GM12878 (cell line): ENCODE measurements at regions not wholly inside any gene's neighbourhood (a gene's known extent, or its start where the extent isn't known, plus 50 kb on each side); places are given as distances from the start of the nearest gene placed in this dataset.

Experiments used
- ATAC-seq: fragments of 200-7000 bp; cut with Tn5 transposase; 3 replicates; pipeline ENCODE4 v1.9.1; 2020; ENCODE audit warnings: mild to moderate bottlenecking, moderate library complexity
- BruUV-seq: library from RNA; stranded (reverse); fragments of 400-500 nt; replicated peaks from 2 replicates; lab custom pipeline; 2021; lab: Mats Ljungman, UMichigan
- CTCF ChIA-PET: fragments of 300-600 bp; sonication (Branson Sonifier 250); formaldehyde crosslinking; extraction: SDS; loops from one replicate; lab custom pipeline; 2021; ENCODE audit warnings: inconsistent platforms; lab: Yijun Ruan, JAX
- POLR2A ChIA-PET: fragments of 350-600 bp; formaldehyde crosslinking; extraction: SDS; loops from one replicate; lab custom pipeline; 2021; ENCODE audit warnings: inconsistent platforms; lab: Charles Lee
- RAD21 ChIA-PET: fragments of 300-600 bp; sonication (Branson Sonifier 250); formaldehyde crosslinking; loops from one replicate; lab custom pipeline; 2023; ENCODE audit warnings: antibody characterized with exemption; ENCODE audit not compliant: unreplicated experiment; lab: Charles Lee
- SMC1A ChIA-PET: fragments of 300-600 bp; sonication (Branson Sonifier 250); formaldehyde crosslinking; loops from one replicate; lab custom pipeline; 2023; ENCODE audit not compliant: unreplicated experiment, uncharacterized antibody; lab: Charles Lee
- DNase-seq: peaks from one replicate; pipeline ENCODE4 v3.0.0-alpha.2; 2011; ENCODE audit warnings: low read depth, low spot score
- FAIRE-seq: peaks from 3 replicates; lab custom pipeline; 2011; peaks lifted over from hg19 to GRCh38; lab: Jason Lieb, UNC
- H2AFZ ChIP-seq: 2 replicates; pipeline ENCODE4 v1.6.0; 2011; ENCODE audit warnings: low read depth, low read length, control low read depth; ENCODE audit not compliant: control insufficient read depth
- H3K27ac ChIP-seq: 2 replicates; pipeline ENCODE4 v1.5.1; 2011; ENCODE audit warnings: control low read depth; ENCODE audit not compliant: control insufficient read depth, insufficient read depth
- H3K27me3 ChIP-seq, 2 experiments: replicated peaks in 1 of 2; 2 replicates each; pipeline versions ENCODE4 v1.6.0 to v1.6.1; 2011; ENCODE audit warnings: low read length in 1 of 2; ENCODE audit not compliant: control insufficient read depth in 2 of 2, insufficient read depth in 2 of 2
- H3K36me3 ChIP-seq, 2 experiments: 2 replicates each; pipeline ENCODE4 v1.5.1; 2011; ENCODE audit warnings: low read length in 1 of 2; ENCODE audit not compliant: control insufficient read depth in 2 of 2, insufficient read depth in 2 of 2
- H3K4me1 ChIP-seq: 2 replicates; pipeline ENCODE4 v1.6.1; 2011; ENCODE audit warnings: mild to moderate bottlenecking, low read length, moderate library complexity, mixed read lengths; ENCODE audit not compliant: control insufficient read depth, insufficient read depth
- H3K4me2 ChIP-seq: 2 replicates; pipeline ENCODE4 v1.6.0; 2011; ENCODE audit warnings: control low read depth; ENCODE audit not compliant: control insufficient read depth, insufficient read depth
- H3K4me3 ChIP-seq: fragments of 200-600 bp; sonication (generic); 2 replicates; pipeline ENCODE4 v1.5.1; 2016
- H3K79me2 ChIP-seq: 2 replicates; pipeline ENCODE4 v1.6.0; 2011; ENCODE audit warnings: low read length; ENCODE audit not compliant: control insufficient read depth, insufficient read depth
- H3K9ac ChIP-seq: 2 replicates; pipeline ENCODE4 v1.8.0; 2011; ENCODE audit warnings: low read length, control low read depth, mixed read lengths; ENCODE audit not compliant: control insufficient read depth, insufficient read depth
- H3K9me3 ChIP-seq: replicated peaks from 3 replicates; pipeline ENCODE4 v1.5.1; 2011; ENCODE audit warnings: mild to moderate bottlenecking, low read length; ENCODE audit not compliant: control insufficient read depth, insufficient read depth
- H4K20me1 ChIP-seq: 2 replicates; pipeline ENCODE4 v1.6.0; 2011; ENCODE audit not compliant: control insufficient read depth, insufficient read depth
- CBFB ChIP-seq: IDR thresholded peaks from 2 replicates; pipeline ENCODE4 v1.6.1; 2016; ENCODE audit warnings: antibody characterized with exemption, low read depth
- EZH2 ChIP-seq: IDR thresholded peaks from 2 replicates; pipeline ENCODE4 v1.6.1; 2012; ENCODE audit warnings: low read depth, mild to moderate bottlenecking, control low read depth, inconsistent platforms, low read length, borderline replicate concordance; ENCODE audit not compliant: control insufficient read depth
- POLR2A ChIP-seq: IDR thresholded peaks from 2 replicates; pipeline ENCODE4 v1.6.1; 2011; ENCODE audit warnings: low read depth, mild to moderate bottlenecking, low read length
- POU2F2 ChIP-seq: IDR thresholded peaks from 3 replicates; pipeline ENCODE4 v1.6.1; 2011; ENCODE audit warnings: low read depth, mild to moderate bottlenecking, low read length, borderline replicate concordance
- RUNX3 ChIP-seq: IDR thresholded peaks from 2 replicates; pipeline ENCODE4 v1.6.1; 2012; ENCODE audit warnings: low read length, inconsistent platforms
- SIN3A ChIP-seq: IDR thresholded peaks from 2 replicates; pipeline ENCODE4 v1.6.1; 2012; ENCODE audit warnings: low read depth, low read length, improper control_type of control experiment
- SREBF2 ChIP-seq: IDR thresholded peaks from 2 replicates; pipeline ENCODE4 v1.6.1; 2012; ENCODE audit warnings: mild to moderate bottlenecking, low read length
- STAT1 ChIP-seq: fragments of 450-650 bp; conservative IDR thresholded peaks from 2 replicates; pipeline ENCODE4 v1.6.1; 2014; ENCODE audit warnings: antibody characterized with exemption, mild to moderate bottlenecking
- TCF3 ChIP-seq: IDR thresholded peaks from 2 replicates; pipeline ENCODE4 v1.6.1; 2012; ENCODE audit warnings: low read depth, mild to moderate bottlenecking, low read length, borderline replicate concordance; ENCODE audit not compliant: insufficient read depth
- ZNF622 ChIP-seq: fragments of 450-650 bp; IDR thresholded peaks from 2 replicates; pipeline ENCODE4 v1.6.1; 2017; ENCODE audit warnings: mild to moderate bottlenecking, inconsistent platforms
- WGBS: methylation state at CpG from one replicate; pipeline ENCODE4 v1.1.6; 2016; ENCODE audit warnings: low lambda C conversion rate; ENCODE audit not compliant: insufficient replicate concordance, insufficient coverage; ENCODE audit errors: missing lambda C conversion rate; 5-methylcytosine and 5-hydroxymethylcytosine counted together
- in situ Hi-C: fragments of 300-500 bp; cut with MboI; formaldehyde crosslinking; loops from 9 replicates; pipeline ENCODE4 v1.14.3; 2018; ENCODE audit warnings: mixed read lengths
- intact Hi-C: fragments of 100-400 bp; cut with micrococcal nuclease; formaldehyde crosslinking; loops from one replicate; pipeline ENCODE4 v1.14.2; 2022; ENCODE audit not compliant: unreplicated experiment

DNA sequence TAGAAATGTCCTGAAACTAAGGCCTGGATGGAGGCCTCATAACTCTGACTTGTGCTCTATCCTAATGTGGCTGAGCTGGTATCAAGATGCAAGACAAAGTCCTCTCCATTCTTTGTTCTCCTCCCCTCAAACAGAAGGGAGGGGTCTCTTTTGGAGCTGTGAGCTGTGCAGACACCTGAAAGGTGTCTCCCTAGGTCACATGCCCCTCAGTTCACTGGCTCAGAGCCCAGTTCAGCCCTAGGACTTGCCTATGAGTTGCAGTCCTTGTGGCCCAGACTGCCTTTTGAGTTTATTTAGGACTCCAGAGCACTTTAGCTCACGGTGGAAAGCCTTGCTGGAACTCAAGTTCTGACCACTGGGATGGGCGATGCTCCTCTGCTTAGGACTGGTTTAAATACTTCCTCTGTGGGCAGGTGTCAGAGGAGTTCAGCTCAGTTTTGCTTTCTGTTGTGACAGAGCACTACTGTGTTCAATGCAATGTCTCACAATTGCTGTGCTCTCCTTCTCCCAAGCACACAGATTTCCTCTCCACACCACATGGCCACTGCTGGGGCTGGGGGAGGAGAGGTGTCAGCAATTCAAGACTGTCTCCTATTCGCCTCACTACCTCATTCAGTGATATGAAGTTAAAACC, 84.8 kb upstream of the ZNF827 start:
- no peaks in the 10 kb centered on the region for H3K79me2 ChIP-seq
- intact Hi-C loops: no loop called here
- RAD21 ChIA-PET: interaction anchor here (1.4 kb wide), 1 partner anchor 88 kb away, joined by 4 read pairs; no protein-coding TSS in a partner anchor
- DNase-seq: peak; percentile 50
- SMC1A ChIA-PET: interaction anchor here (1.5 to 1.7 kb wide), 2 partner anchors 9 to 319 kb away, joined by 5 to 6 read pairs; no protein-coding TSS in a partner anchor
- peak; percentile 97 for ATAC-seq
- H3K4me2 ChIP-seq: peak overlapping the region; percentile 48
- peak overlapping the region; percentile 17; the same call in 1 of the 2 replicates for H3K9ac ChIP-seq
- H3K9me3 ChIP-seq: no peaks in the 10 kb centered on the region
- H4K20me1 ChIP-seq: no peaks in the 10 kb centered on the region
- 11% methylated on average over 3 of the region's 3 CpGs for WGBS
- TF ChIP-seq POLR2A (peak; percentile 24; the same call in 1 of the 2 replicates), STAT1 (no peak), SREBF2 (no peak), POU2F2 (no peak), TCF3 (0 out of 2 replicates have a peak, but pooled peaks have one; percentile 43), RUNX3 (peak; percentile 47), ZNF622 (no peak), SIN3A (no peak), EZH2 (no peak), CBFB (no peak)
- H2AFZ ChIP-seq: peak overlapping the region; percentile 84
- CTCF ChIA-PET: interaction anchor here (1.3 kb wide), 1 partner anchor 84 kb away, joined by 3 read pairs; no protein-coding TSS in a partner anchor
- H3K36me3 ChIP-seq: no peaks in the 10 kb centered on the region
- H3K4me1 ChIP-seq: peaks cover 17% of the 10 kb centered on the region
- BruUV-seq: no TSS peak
- peak overlapping the region; percentile 59 for H3K27ac ChIP-seq
- FAIRE-seq: peak; percentile 86
- no peaks in the 10 kb centered on the region for H3K27me3 ChIP-seq
- H3K4me3 ChIP-seq: 0 out of 2 replicates have a peak overlapping the region, but pooled peaks have one; percentile 25
- in situ Hi-C loops: no loop called here
- POLR2A ChIA-PET: no interaction called here
